ENCODE measurements at regions not wholly inside any gene's neighbourhood (a gene's known extent, or its start where the extent isn't known, plus 50 kb on each side); places are given as distances from the start of the nearest gene placed in this dataset.

- TF ChIP-seq CTCF (IDR thresholded peaks at IDR 0.05; ENCODE audit: control extremely low read depth in 1 of 3, insufficient read depth in 1 of 3, low read depth in 1 of 3, low read length in 3 of 3) (no peak), EP300 (IDR thresholded peaks at IDR 0.05; ENCODE audit: borderline replicate concordance in 1 of 2, low read depth in 2 of 2, low read length in 2 of 2) (no peak), GABPA (IDR thresholded peaks at IDR 0.05; ENCODE audit: borderline replicate concordance, insufficient read depth, low read length) (no peak), SRF (IDR thresholded peaks at IDR 0.05; ENCODE audit: low read depth, low read length) (no peak), USF2 (IDR thresholded peaks at IDR 0.05; ENCODE audit: low read length) (no peak), POLR2A (IDR thresholded peaks at IDR 0.05; ENCODE audit: control extremely low read depth in 1 of 2, low read depth in 2 of 2, low read length in 2 of 2) (no peak), TAF7 (optimal IDR thresholded peaks at IDR 0.05; ENCODE audit: borderline replicate concordance, low read depth, low read length) (no peak), ZNF274 (IDR thresholded peaks at IDR 0.05; ENCODE audit: borderline replicate concordance, extremely low read depth, low read length) (no peak), MAFK (IDR thresholded peaks at IDR 0.05; ENCODE audit: low read depth, low read length) (no peak)
Observed at GRCh38 chr1:215018555-215018954, 64.0 kb upstream of the KCNK2 start.
